HK-2 (cell line): ENCODE measurements at regions not wholly inside any gene's neighbourhood (a gene's known extent, or its start where the extent isn't known, plus 50 kb on each side); places are given as distances from the start of the nearest gene placed in this dataset.
A peak's percentile ranks its signal among the peaks of the same experiment; 100 is the strongest.
"Not testable (repeated sequence)": the region's sequence is repeated elsewhere in the genome, so short reads cannot be mapped to it uniquely, and the experiment has no call there.

Experiments
- DNase-seq: peaks from one replicate; pipeline ENCODE4 v3.0.0-alpha.2; 2018; ENCODE audit not compliant: unreplicated experiment

DNA sequence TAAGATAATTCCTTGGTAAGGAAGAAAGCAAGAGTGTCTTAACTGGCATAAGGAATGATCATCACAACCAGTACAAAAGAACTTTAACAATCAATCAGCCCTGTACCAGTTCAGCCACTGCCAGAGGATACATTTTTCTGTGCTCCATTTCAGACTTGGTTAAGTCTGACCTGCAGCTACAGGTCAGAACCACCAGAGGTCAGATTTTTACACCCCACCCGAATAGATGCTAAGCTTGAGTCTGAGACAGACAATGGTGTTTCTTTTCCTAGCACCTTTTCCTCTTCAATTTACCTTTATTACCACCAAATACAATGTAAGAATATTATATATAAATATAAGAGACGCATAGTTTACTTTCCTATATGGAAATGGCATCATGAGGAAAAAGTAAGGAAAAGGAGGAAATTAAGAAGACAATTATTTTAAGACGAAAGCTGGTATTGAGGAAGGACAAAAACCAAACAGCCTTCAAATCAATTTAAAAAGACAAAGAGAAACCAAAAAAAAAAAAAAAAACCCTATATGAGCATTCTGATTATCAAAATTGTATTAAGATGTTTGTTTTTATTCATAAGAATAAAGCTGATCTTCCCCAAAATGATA lies 215.3 kb upstream of the TTC29 start:
- peak; percentile 15 for DNase-seq

DNA sequence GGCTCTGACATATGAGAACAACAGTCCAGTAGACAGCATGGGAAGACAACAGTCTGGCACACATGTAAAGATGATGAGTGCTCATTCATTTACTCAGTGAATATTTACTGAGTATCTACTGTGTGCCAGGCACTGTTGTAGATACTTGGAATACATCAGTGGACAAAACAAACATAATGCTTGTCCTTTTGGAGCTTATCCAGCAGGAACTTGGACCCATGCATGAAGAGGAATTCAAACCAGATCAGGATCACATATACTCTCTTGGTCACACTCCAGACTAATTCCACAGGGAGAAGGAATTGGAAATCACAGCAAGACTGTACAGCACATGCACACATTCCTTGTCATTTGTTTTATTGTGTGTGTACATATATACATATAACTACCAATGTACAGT lies 217.6 kb upstream of the TTC29 start:
- DNase-seq: no peak

DNA sequence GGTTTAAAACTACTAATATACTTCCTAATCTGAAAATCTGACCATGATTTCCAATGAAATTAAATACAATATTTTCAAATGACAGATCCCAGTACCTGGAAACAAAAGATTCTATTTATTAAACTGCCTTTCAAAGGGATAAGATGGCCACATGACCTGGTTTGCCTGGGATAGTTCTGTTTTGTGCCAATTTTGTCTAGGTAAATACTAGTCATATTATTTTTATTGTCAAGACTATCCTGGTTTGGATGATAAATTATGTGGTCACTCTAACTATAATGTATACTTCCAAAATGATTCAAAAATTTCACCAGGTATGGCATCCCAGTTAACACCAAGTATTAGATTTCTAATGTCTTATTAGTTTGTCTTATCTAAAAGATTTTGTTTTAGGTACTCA lies 222.5 kb upstream of the TTC29 start:
- not testable (repeated sequence) for DNase-seq

DNA sequence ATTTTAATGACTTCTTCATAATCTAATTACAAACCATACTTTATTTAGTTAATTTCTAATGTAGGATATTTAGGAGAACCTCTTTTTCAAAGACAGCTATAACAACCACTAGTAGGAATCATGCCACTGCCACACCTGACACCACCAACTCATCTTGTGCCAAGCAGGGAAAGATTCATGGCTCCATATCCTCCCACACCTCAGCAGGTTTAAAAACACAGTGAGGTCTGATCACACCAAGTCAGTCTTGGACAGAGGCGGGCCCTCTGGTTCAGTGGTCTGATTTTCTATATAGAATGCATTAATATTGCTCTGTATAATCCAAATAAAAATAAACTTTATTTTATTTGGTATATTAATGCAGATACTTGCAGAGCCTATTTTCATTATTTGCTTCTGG lies 227.7 kb upstream of the TTC29 start:
- DNase-seq: no peak

DNA sequence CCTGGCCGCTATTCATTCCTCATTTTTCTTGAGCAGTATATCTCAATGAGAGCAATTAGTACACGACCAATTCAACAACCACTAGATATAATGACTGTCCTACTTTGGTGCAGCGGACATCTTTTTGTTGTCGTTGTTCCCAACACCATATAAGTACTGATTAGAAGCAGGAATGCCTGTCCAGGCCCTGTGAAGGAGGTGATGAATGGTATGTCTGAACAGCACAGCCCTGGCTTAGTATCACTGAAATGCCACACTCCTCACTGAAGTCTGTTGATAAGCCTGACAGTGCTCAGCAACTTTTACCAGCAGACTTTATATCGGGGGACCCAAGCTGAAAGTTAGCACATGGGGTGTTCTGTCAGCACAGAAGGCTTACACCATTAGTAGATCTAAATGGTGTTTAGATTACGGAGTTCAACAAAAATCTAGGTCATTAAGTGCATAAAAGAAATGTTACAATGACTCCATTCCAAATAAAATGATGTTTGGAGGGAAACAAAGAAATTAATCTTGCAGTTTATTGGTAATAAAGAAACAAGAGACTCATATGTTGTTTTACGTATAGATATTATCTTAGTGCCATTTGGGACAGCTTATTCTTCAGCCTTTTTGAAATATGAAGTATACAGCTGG lies 228.3 kb upstream of the TTC29 start:
- DNase-seq: no peak

DNA sequence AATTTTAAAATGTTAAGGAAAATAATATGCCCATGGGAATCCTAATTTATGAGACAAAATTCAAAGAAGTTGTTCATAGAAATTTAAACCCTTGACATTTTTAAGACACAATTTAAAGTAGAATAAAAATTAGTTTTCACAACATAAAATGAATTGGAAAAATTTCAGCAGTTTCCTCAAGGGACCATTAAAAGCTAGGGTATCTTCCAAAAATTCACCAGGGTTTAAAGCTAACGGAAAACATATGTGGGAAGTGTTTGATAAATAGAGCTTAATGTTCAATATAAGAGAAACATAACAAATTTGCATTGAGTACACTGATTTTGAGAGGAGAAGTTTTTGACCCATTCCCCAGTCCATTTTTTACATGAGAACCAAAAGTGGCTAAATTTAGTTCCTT lies 228.9 kb upstream of the TTC29 start:
- no peak for DNase-seq

DNA sequence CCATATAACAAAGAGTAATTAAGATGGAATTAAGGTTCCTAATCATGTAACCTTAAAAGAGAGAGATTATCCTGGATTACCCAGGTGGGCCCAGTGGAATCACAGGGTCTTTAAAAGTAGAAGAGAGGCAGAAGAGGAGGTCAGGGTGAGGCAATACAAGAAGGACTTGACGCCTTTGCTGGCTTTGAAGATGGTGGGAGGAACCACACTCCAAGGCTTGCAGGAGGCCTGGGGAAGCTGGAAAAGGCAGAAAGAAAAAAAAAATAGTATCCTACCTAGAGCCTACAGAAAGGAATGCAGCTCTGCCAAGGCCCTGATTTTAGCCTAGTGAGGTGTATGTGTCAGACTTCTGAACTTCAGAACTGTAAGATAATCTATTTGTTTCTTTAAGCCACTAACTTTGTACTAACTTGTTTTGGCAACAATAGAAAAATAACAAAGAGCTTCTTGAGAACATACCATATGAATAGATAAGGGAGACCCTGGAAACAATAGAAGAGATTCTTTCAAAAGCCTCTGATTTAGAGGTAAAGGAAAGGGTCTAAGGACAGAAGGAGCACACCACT lies 229.9 kb upstream of the TTC29 start:
- DNase-seq: no peak

DNA sequence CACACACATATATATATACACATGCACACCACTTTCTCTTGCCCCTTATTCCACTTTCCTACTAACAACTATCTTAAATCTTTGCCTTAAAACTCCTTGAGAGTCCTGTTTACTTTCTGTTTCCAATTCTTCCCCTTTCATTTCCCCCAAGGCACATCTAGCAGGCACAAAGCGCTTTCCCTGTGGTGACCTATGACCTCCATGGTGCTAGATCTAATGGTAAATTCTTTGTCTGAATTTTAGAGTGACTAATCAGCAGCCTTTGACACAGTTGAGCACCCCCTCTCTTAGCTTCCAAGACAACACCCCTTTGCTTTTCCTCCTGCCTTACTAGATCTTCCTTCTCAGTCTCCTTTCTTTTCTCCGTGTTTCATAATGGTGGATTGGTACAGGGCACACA lies 236.4 kb upstream of the TTC29 start:
- no peak for DNase-seq

DNA sequence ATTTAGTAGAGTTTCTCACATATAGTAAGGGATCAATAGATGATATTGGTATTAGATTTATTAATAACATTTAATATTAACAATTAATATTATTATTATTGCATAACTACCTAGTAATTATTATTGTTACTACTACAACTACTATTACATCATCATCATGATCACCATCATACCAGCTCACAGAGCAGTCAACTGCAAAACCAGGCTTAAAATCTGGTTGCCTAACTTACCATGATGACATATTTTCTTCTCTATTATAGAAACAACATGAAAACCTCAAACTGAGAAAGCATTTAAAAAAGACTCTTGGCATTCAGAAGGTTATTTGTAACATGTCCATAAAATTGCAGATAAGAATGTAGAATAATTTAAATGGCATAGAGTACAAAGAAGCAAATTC lies 247.0 kb upstream of the TTC29 start:
- no peak for DNase-seq

DNA sequence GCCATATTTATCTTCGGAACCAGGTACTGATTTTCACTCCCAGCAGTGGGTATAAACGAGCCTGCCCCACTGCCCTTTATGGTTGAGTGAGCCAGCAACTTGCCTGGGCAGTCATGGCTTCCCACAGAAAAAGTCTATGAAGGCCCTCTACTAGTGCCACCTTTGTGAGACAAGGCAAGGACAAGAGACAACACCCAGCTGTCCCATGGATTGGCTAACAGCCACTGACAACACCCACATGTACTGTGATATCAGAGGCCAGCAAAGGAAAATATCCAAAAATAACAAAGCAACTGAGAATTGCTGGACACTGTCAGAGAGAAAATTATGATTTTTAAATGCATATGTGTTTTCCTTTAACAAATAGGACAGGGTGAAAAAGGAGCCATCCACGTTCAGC lies 248.4 kb upstream of the TTC29 start:
- DNase-seq: no peak

DNA sequence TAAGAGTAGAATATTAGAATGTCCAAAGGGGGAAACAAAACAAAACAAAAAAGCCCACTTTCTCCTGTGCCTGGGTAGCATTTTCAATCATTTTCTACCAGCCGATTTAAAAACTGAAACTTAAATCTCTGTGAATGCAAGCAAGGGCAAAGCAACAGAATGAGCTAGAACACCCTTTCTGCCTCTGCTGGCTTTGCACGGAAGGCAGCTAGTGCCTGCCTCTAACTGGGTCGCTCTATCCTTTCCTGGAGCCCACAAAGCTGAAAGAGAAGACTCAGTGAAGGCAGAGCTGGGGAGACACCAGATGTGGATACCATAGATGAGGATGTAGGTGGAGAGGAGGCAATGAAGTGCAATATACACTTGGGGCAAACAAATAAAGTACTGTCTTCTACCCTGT lies 248.9 kb upstream of the TTC29 start:
- no peak for DNase-seq

DNA sequence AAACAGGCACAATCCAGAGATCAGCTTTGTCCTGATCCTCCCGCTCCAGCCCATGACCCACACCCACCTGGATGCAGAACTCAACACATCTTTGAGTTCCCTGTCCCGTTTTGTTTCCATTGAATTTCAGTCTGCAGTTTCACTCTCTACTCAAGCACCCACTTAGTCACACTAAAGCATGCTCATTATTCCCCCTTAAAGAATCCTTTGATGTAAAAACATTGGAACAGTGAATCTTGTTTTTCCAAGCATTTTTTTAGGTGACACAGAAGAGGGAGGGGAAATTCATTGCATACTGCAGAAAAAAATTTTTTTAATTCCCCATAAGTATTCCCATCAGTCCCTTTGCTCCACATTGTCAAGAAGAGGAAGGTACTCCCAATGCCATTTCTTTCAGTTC lies 249.7 kb upstream of the TTC29 start:
- no peak for DNase-seq

DNA sequence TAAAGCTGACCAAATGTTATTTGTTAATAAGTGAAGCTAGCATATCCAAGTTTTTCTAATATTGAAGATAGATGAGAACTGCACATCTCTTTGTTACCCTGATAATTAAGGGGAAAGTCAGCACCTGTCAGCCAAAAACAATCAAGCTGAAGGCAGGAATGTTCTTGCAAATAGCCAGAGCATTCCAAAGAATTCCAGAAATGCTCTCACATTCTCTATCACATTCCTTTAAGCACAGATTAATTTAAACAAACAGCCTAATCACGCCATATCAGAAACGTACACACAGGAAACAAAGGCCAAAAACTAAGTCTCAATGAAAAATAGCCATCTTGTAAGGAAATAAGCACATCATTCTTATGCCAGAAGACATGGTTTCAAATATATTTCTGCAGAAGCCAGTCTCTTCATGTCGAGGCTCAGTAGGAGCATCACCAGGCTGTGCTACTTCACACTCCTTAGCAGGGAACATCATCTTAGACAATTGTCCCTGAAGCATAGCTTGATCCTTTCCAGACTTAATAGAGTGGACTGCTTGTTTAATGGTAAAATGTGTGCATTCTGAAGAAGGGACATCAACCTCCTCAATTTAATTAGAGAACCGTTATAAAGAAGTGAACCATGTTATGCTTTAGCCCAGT lies 252.9 kb upstream of the TTC29 start:
- DNase-seq: no peak

DNA sequence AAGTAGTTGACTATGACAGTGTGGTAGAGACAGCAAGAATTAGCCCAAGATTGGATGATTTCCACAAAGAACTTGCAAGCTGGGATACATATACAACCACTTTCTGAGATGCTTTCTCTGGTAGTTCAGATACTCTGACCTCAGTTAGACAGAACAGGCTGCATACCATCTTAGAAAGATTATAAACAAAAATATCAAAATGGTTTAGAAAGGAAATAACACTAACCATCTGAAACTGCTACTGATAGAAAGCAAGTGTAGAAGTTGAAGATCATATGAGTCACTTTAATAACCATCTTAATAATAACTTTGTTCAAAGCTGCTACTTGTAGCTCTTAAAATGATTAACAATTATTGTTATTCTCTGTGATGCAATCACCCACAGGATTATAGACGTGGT lies 255.4 kb upstream of the TTC29 start:
- no peak for DNase-seq

DNA sequence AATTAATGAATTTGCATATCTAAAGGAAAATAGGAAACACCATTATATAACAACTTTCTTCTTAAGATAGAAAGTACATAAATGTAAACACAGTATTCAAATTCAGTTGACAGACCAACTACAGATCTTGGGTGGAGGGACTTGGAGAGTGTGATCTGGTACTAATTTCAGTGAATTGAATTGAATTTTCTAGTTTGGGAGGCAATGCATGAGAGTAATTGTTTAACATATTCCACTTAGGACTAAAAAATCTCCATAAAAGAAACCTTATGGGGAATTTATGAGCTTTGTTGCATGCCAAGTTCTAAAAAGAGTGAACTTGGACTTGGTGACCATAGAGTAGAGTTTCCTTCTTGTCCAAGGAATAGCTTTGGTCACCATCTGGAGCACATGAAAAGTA lies 261.1 kb upstream of the TTC29 start:
- DNase-seq: no peak

DNA sequence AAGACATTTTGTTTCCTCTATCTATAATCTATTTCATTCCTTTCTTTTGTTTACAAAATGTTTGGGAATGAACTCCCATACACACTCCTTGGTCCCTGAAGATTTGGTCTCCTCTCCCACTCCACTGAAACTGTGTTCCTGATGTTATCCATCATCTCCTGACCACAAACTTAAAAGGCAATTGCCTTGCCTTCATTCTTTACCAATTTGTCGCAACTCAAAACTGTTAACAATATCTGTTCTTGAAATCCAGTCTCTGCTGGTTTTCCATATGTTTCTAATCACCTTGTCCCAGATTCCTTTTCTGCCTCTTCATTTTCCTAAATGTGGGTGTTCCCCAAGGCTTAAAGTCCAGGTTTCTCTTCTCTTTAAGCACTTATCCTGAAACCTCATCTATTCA lies 262.2 kb upstream of the TTC29 start:
- DNase-seq: no peak

DNA sequence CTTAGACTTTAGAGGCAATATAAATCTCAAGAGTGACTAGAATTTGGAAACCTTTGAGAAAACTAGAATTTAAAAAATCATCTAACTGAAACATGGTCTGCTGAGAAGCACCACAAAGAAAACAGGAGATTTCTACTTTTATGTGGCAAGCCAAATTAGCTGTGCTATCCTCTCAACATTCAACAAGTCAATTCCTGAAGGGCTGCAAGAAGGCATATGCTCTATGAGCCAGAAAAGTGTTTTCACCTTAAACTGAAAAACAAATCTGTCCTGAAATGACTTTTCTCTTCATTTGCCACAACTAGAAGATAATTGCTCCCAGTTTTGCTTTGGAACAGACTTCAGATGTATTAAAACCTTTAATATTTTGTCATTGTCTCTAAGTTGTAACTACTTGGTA lies 263.2 kb upstream of the EDNRA start:
- DNase-seq: no peak

DNA sequence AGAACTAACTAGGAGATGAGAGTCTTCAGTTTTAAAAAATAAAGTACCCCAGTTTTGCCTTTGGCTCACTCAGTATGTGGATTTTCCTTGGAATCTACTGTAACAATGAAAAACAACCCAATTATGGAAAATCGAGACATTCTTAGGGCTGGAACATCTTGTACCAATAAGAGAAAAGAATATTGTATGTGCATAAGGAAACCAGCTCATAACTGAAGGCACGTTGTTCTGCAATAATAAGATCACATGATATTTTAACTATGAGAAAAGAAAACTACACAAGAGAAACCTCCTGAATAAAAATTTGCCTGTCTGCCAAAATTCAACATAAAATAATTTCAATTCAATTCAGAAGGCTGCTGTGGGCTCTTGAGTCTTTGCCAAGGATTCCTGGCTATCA lies 261.8 kb upstream of the EDNRA start:
- no peak for DNase-seq

DNA sequence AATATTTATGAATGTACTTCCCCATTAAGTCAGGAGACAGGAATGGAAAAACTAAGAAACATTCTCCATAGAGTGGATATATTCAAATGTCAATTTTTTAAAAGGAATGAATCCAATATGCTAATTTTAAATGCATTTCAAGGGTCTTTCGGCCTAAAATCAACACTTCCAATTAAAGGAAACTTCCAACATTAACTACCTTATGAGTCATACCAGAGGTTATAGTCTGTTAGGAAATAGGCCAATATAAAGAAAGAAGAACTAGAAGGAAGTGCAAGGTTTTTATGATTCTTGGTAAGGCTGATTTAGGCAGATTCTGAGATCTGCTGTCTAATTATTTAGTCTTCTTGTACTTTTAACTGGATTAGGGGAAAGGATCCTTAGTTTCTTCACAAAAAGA lies 260.1 kb upstream of the EDNRA start:
- no peak for DNase-seq

DNA sequence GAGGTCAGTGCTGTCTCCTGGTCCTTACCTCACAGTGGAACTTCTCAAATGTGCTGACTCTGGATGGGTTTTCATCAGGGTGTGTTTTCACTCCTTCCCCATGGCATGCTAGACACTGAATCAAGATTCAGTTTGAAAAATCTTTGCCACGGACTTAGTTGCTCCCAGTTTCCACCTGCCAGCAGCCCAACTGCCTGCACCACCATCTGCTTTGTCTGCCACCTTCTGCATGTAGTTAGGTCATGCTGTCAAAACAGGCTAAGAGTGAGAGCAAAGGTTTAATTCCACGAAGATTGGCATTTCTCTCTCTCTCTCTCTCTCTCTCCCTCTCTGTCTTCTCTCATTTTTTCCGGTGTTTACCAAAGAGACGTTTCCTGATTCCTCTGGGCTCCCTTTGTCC lies 258.0 kb upstream of the EDNRA start:
- no peak for DNase-seq

DNA sequence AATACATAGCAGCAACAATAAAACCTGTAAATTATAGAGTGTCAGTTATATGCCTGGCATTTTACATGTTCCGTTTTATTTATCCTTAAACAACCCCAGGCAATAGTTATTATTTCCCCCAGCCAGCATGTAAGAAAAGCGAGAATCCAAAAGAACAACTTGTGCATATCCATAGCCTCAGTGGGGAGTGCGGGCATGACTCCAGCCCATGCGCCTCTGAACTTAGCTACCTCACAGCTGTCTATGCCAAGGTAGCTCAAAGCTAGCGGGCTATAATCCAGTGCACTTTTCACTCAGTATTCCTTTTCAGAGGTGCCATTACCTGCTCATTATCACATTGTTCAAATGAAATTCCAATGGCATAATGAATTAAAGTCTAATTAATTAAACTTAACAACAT lies 257.3 kb upstream of the EDNRA start:
- no peak for DNase-seq

DNA sequence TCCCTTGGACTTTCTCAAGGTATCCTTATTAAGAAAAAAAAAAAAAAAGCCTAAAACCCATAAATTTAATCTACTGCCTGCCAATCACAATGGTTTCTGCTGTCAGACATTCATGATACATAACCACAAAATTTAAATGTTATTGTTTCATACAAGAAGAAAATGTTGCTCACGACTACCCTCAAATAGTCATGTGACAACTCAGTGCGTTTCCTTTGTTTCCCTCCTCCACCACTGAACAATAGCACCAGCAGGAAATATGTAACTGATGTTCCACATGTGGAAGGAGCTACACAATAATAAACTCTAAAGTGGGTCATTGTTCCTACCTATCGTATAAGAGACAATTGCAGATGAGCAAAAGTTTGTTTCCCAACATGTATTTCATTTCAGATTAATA lies 244.1 kb upstream of the EDNRA start:
- DNase-seq: no peak

DNA sequence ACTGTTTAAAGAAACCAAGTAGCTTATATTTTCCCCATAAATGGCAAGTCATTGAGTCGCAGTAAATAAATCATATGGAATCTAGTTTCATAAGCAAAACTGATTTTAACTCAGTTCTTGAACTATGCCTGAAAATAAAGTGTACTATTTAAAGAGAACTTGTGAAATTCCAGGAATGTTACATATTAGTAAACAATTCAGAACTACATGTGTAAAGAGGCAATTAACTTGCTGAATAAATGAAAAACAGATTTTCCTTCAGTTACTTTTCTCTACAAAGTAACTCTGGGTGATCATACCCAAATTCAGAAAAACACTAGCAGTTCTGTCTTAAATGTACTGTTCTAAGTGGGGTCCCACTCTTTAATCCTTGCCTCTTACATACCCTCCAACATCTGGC lies 236.1 kb upstream of the EDNRA start:
- no peak for DNase-seq
